ENCODE measurements at regions not wholly inside any gene's neighbourhood (a gene's known extent, or its start where the extent isn't known, plus 50 kb on each side); places are given as distances from the start of the nearest gene placed in this dataset.

GRCh38 chr6:140052736-140053729, 678.6 kb upstream of the CITED2 start:
- TF ChIP-seq CTCF (IDR thresholded peaks at IDR 0.05), result peak; percentile 74
- Mint-ChIP-seq H3K27ac (peak overlapping the region; percentile 94), H3K4me1 (ENCODE audit: low read depth) (peaks cover 79% of the 10 kb centered on the region), H3K4me3 (peak overlapping the region; percentile 45), H3K36me3 (ENCODE audit: low read depth) (peaks cover 40% of the 10 kb centered on the region), H3K9me3 (peaks cover 14% of the 10 kb centered on the region), H3K27me3 (ENCODE audit: insufficient read depth) (no peaks in the 10 kb centered on the region)
- peak; percentile 80 for DNase-seq

GRCh38 chr6:140051521-140052512, 677.4 kb upstream of the CITED2 start:
- Mint-ChIP-seq H3K27me3 (ENCODE audit: insufficient read depth) (no peaks in the 10 kb centered on the region), H3K9me3 (peaks cover 21% of the 10 kb centered on the region), H3K36me3 (ENCODE audit: low read depth) (peaks cover 35% of the 10 kb centered on the region), H3K4me1 (ENCODE audit: low read depth) (peaks cover 87% of the 10 kb centered on the region), H3K4me3 (peak overlapping the region; percentile 13; the same call in 1 of the 2 replicates), H3K27ac (peak overlapping the region; percentile 94)
- TF ChIP-seq CTCF (IDR thresholded peaks at IDR 0.05), result no peak
- peak; percentile 99 for DNase-seq

DNA sequence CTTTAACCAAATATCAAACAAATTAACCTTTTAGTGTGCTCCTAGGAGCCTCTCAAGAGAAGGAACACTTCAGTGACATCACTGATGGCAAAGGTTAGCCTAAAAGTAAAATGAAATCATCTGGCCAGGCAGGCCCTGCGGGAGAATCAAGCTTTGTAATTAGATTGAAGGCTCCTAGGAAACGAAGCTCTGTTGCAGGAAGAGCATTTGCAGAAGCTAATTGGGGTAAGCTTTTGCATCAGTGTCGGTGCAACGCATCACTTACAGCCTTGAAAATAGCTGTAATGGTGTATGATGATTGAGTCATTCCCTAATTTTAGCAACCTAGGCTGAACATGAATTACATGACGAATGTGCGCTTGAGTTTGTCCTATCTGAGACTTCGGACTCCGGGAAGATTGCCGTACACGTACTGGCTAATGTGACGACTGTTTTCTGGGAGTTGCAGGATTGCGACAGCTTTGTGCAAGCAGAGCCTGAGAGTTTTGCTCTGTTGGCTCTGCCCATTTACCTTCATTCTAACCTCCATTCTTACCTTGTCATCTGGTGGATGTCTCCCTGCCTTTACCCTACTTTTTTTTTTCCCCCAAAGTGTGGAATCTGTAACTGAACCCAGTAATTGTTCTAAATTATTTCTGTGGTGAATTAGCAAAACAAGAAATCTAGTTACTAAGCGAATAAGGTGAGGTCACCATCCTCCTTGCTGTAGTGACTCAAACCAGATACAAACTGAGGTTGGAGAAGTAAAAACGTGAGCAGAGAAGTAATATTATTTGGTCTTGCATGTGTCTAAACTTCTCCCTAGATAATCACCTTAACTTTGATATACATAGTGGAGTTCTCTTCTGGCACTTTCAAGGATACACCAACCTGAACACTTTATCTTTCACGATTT, 675.9 kb upstream of the CITED2 start:
- Mint-ChIP-seq H3K36me3 (ENCODE audit: low read depth) (peaks cover 32% of the 10 kb centered on the region), H3K4me1 (ENCODE audit: low read depth) (peaks cover 93% of the 10 kb centered on the region), H3K4me3 (peak overlapping the region; percentile 13; the same call in 1 of the 2 replicates), H3K27ac (peak overlapping the region; percentile 94), H3K9me3 (peaks cover 15% of the 10 kb centered on the region), H3K27me3 (ENCODE audit: insufficient read depth) (no peaks in the 10 kb centered on the region)
- peak; percentile 63 for DNase-seq
- no peak for TF ChIP-seq CTCF (IDR thresholded peaks at IDR 0.05)

- Mint-ChIP-seq H3K9me3 (peaks cover 14% of the 10 kb centered on the region), H3K36me3 (ENCODE audit: low read depth) (peaks cover 31% of the 10 kb centered on the region), H3K4me1 (ENCODE audit: low read depth) (peaks cover 97% of the 10 kb centered on the region), H3K27me3 (ENCODE audit: insufficient read depth) (no peaks in the 10 kb centered on the region), H3K4me3 (no peak overlapping the region), H3K27ac (peak overlapping the region; percentile 94)
- TF ChIP-seq CTCF (IDR thresholded peaks at IDR 0.05), result no peak
- DNase-seq, result no peak
These were observed 674.8 kb upstream of the CITED2 start for GRCh38 chr6:140049251-140049650.

All from HFFc6 (cell line).